Right ventricle myocardium superior (tissue), 1 donor: ENCODE measurements at regions not wholly inside any gene's neighbourhood (a gene's known extent, or its start where the extent isn't known, plus 50 kb on each side); places are given as distances from the start of the nearest gene placed in this dataset.
"Not testable (repeated sequence)": the region's sequence is repeated elsewhere in the genome, so short reads cannot be mapped to it uniquely, and the experiment has no call there.

Source experiments
- ATAC-seq: fragments of 200-7000 bp; cut with Tn5 transposase; one replicate; pipeline ENCODE4 v1.9.1; 2020; ENCODE audit warnings: mild to moderate bottlenecking; ENCODE audit not compliant: poor library complexity
- DNase-seq: peaks from one replicate; pipeline ENCODE4 v3.0.0-alpha.2; 2020
- intact Hi-C: fragments of 100-400 bp; cut with DNase I; formaldehyde crosslinking; loops from one replicate; pipeline ENCODE4 v1.11.2; 2022
- donor health status: DM: no; HTN: yes; CAD: no; lungs with severe emphysema.

DNA sequence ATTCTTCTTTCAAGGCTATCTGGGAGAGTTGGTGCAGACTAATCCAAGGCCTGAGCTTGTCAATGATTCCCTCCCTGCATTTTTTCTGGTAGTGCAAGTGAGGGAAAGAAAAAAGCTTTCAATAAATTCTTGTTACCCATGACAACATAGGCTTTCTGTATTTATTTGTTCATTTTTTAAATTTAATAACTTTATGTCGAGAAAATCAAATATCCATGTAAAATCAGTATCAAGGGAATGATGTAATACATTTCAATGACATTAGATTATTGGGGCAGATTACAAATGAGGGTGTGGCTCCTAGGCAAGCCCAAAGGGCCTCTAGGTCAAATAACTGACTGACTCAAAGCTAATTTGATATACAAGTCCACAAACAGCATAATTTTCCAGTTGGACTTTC is 104.0 kb downstream of the GJA1 start:
- DNase-seq = no peak
- intact Hi-C loops = no loop called here
- no peak for ATAC-seq

DNA sequence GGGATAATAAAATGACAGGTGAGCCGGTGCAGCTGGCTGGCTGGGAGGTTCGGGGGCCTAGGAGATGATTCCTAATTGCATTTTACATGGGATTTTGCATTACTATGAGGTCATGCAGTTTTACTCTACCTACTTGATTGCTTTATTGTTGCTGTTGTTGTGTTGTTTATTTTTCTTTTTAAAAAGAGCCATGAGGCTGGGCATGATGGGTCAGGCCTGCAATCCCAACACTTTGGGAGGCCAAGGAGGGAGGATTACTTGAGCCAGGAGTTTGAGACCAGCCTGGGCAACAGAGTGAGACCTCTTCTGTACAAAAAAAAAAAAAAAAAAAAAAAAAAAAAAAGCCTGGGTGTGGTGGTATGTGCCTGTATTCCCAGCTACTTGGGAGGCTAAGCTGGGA is 104.8 kb downstream of the GJA1 start:
- intact Hi-C loops = no loop called here
- no peak for ATAC-seq
- no peak for DNase-seq

DNA sequence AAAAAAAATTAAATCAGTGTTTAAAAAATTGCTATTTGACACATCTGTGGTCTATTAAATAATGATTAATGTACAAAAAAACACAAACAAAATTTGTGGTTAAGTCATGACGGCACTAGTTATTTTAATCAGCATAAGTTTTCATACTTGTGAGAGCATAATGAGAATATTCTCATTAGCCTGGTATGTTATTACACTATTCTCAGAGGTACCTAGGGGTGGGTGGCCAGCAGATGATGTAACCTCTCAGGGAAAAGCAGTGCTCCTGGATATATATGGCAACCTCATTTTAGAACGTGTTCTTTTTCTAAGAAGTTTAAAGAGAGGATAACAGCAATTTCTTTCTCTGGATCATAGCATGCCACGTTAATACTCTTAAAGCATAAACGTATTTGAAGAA is 109.2 kb downstream of the GJA1 start:
- intact Hi-C loops = no loop called here
- ATAC-seq (peak; percentile 31), DNase-seq (no peak)

DNA sequence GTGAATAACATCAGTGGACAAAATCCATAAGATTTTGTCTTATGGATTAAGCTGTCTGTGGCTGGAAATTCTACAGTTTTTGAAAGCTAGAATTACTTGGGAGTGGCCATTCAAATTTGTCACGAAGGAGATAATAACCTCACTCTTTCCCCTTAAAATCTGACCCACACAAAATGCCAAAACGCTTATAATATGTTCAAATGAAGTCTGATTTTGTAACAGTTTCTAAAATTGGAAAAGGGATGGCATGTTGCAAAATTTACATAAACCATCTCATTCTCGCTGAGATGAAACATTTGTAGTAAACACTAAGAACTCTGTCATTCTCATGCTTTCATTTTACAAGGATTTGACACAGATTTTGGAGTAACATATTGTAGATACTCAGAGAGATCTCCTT is 112.7 kb downstream of the GJA1 start:
- no peak for DNase-seq
- no peak for ATAC-seq
- intact Hi-C loops = no loop called here

DNA sequence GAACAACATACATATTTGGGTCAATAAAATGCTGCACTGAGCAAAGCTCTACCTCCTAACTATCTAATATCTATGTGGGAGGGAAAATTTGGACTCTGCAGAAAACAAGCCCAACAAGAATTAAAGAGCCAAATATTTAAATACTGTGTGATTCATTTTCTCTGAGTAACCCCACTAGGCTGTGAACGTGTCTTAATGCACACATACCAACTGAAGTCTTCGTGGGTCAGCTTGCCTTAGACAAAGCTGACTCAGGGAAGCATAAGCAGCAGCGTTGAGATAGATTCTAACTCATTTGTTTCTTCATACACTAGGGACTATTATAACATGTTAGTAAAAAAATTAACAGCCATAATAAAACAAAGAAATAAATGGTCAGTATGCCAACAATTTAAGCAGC is 114.3 kb downstream of the GJA1 start:
- DNase-seq = no peak
- intact Hi-C loops = no loop called here
- ATAC-seq = no peak

DNA sequence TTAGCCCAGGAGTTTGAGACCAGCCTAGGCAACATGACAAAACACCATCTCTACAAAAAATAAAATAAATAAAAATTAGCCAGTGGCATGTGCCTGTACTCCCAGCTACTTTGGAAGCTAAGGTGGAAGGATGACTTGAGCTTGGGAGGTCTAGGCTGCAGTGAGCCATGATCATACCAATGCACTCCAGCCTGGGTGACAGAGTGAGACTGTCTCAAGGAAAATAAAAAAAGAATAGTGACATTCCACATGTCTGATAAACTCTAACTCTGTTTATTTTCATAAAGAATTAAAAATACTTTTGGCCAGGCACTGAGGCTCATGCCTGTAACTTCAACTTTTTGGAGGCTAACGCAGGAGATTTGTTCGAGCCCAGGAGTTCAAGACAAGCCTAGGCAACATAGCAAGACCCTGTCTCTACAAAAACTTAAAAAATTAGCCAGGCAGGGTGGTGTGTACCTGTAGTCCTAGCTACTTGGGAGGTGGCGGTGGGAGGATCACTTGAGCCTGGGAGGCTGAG is 115.1 kb downstream of the GJA1 start:
- DNase-seq (no peak), ATAC-seq (no peak)
- intact Hi-C loops = no loop called here

DNA sequence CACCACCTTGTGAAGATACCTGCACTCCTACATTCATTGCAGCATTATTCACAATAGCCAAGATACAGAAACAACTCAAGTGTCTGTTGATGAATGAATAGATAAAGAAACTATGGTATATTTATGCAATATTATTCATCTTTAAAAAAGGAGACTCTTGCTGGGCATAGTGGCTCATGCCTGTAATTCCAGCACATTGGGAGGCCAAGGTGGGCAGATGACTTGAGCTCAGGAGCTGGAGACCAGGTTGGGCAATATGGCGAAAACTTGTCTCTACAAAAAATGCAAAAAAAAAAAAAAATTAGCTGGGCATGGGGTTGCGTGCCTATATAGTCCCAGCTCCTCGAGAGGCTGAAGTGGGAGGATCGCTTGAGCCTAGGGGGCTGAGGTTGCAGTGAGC is 119.8 kb downstream of the GJA1 start:
- DNase-seq (no peak), ATAC-seq (no peak)
- intact Hi-C loops = no loop called here

DNA sequence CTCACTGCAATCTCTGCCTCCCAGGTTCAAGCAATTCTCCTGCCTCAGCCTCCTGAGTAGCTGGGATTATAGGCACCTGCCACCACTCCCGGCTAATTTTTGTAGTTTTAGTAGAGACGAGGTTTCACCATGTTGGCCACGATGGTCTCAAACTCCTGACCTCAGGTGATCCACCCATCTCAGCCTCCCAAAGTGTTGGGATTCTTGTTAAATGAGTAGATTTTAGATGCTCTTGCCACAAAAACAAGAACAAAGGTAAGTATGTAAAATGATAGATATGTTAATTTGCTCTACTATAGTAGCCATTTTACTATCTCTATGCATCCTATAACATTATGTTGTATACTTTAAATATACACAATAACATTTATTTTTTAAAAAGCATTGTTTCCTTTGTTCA is 120.7 kb downstream of the GJA1 start:
- ATAC-seq, DNase-seq, intact Hi-C loops: not testable (repeated sequence)

DNA sequence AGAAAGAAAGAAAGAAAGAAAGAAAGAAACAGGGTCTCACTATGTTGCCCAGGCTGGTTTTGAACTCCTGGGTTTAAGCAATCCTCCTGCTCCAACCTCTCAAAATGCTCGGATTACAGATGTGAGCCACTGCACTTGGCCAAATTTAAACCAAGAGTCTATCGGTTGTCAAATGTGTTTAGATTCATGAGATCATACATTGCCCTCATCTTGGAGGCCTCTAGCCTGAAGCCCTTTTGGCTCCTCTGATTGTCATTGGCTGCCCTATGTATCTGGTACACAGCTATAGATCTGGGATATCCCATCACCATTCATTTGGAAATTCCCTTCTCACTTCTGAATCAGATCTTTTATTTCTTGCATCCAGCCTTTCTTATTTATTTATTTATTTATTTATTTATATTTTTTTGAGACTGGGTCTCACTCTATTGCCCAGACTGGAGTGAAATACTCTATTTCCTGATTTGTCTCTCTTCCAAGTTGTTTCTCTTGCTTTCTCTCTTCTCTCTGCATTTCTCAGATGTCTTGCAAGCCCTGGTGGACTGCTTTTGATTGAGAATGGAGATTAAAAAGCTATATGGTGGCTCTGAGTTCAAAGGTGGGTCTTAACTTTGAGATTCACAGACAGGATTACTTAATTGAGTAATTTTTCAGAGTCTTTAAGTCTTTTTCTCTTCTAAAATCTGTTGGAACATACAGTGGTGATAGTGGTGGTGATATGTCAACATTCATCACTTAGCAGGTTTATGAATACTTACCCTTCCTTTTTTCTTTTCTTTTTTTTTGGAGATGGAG is 121.9 kb downstream of the GJA1 start:
- intact Hi-C loops = no loop called here
- ATAC-seq = no peak
- DNase-seq = no peak

DNA sequence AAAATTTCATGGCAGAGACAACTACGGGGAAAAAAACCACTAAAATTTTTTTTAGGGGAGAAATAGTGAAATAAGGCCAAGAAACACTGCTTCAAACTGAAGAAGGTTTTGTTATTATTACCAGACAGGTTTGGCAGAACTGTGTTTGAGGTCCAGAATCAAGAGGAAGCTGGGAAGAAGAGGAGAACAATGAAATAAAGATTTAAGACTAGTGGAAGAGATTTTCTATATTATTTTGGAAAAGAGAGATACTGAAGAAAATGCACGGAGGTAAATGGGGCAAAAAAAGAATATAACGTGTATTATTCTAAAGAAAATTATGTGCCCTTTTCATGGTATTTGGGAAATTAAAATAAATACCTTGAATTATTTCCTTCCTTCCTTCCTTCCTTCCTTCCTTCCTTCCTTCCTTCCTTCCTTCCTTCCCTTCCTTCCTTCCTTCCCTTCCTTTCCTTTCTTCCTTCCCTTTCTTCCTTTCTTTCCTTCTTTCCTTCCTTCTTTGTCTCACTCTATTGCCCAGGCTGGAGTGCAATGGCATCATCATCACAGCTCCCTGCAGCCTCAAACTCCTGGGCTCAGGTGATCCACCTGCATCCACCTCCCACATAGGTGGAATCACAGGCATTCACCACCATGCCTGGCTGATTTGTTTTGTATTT is 124.3 kb downstream of the GJA1 start:
- no peak for DNase-seq
- no peak for ATAC-seq
- intact Hi-C loops = no loop called here

DNA sequence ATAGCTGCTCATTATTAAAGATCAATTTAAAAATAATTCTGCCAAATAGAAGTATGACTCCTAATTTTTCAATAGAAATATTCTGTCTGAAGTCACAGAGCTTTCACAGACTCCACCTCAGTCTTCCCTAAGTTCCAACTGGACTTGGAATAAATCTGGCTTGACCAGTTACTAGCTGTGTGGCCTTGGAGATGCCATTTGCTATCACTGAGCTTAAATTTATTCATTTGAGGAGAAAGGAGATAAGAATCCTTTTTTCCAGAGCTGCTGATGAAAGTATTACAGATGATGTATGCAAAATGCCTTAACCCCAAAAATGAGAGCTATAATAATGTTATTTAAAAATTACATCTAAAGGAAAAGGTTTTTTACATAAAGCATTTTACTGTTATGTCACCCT is 125.0 kb downstream of the GJA1 start:
- DNase-seq = no peak
- intact Hi-C loops = no loop called here
- ATAC-seq = no peak

DNA sequence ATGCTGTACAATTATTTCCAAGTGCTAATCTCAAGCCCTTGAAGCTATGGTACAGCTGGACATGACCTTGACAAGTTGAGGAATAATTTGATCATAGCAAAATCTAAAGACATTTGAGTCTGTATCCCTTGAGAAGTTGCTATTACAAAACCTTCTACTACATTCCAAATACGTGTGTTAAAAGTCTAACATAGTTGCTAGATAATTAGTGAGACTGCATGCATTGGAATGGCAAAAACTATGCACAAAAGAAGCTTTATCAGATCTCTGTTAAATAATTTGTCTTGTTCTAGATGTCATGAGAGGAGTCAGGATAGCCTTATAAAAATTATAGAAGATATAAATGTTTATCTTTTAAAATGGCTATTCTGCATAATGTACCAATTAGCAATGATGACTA is 127.8 kb downstream of the GJA1 start:
- intact Hi-C loops = no loop called here
- no peak for ATAC-seq

DNA sequence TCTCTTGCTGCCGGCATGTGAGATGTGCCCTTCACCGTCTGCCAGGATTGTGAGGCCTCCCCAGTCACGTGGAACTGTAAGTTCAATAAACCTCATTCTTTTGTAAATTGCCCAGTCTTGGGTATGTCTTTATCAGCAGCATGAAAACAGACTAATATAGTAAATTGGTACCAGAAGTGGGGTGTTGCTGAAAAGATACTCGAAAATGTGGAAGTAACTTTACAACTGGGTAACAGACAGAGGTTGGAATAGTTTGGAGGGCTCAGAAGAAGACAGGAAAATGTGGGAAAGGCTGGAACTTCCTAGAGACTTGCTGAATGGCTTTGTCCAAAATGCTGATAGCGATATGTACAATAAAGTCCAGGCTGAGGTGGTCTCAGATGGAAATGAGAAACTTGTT is 129.1 kb downstream of the GJA1 start:
- intact Hi-C loops, ATAC-seq, DNase-seq: not testable (repeated sequence)

More for the DNA sequence above, 127.8 kb downstream of the GJA1 start:
- no peak for DNase-seq

DNA sequence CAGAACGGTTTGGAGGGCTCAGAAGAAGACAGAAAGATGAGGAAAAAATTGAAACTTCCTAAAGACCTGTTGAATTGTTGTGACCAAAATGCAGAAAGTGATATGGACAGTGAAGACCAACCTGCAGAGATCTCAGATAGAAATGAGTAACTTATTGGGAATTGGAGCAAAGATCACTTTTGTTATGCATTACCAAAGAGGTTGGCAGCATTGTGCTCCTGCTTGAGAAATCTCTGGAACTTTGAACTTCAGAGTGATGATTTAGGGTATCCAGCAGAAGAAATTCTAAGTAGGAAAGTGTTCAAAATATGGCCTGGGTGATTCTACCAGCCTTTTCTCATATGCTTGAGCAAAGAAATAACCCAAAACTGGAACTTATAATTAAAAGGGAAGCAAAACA is 136.0 kb downstream of the GJA1 start:
- DNase-seq (no peak), ATAC-seq (no peak)
- intact Hi-C loops = no loop called here

DNA sequence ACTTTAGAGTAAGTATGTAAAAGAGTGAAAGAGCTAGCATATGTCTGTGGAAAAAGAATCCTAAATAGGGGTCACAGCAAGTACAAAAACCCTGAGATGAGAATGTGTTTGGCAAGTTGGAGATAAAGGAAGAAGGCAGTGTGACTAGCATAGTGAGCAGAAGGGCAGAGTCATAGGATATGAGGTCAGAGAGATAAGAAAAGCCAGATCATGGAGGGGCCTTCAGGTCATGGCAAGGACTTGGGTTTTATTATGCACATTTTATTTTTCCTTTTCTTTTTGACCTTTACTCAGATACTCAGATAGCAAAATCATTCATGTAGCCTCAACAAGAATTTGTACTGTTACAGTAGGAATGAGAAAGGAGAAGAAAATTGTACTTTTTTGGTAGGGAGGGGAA is 138.0 kb downstream of the GJA1 start:
- intact Hi-C loops = no loop called here
- ATAC-seq (peak; percentile 51), DNase-seq (no peak)

DNA sequence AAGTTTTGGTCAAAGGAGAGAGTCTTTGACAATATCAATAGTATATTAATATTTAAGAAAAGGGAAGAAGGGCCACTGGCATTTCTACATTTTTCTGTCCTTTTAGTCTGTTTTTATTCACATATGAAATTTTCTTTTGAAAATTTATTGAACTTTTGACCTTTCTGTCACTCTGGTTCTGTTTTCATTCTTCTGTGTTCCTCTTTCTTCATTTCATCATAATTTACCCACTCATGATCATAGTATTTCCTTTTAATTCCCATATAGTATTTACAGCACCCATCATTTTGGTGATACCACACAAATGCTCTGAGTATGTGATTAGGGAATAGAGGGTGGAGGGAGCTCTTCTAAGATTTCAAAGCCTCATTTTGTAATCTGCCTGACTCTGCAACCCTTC is 142.8 kb downstream of the GJA1 start:
- ATAC-seq = no peak
- no peak for DNase-seq
- intact Hi-C loops = no loop called here

DNA sequence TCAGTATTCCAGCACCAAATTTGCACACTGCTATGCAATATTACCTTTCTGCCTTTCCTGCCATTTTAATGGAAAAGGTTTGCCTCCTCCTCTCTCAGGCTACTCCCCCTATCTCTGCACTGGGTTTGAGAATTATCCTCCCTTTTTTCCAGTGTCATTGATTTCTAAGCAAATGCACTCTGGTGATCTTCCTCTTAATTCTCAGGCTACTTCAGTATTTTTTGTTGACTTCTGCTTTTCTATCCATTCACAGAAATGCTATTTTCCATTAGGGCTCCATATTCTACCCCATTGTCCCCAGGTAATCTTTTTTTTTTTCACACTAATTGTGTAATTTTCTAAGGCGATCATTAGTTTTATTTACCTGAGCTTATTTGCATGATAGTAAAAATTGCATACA is 144.0 kb downstream of the GJA1 start:
- DNase-seq = no peak
- no peak for ATAC-seq
- intact Hi-C loops = no loop called here

DNA sequence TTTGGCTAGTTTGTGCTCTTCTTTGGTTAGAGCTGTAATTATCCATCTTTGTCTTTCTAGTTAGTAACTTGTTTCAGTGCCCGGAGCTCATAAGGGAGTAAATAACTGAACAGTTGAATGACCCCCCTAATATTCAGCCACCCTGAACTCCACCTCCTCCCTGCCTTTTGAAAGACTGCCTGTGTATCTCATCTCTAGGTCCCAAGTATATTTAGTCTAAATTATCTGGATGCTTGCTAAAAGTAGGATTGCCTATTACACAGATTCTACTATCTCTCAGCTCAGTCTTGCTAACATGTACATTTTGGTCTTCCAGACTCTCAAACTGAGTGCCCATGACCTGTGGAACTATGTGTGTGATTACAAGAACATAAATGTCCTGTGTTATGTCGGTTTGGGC is 145.9 kb downstream of the GJA1 start:
- DNase-seq = no peak
- peak; percentile 42 for ATAC-seq
- intact Hi-C loops = no loop called here

DNA sequence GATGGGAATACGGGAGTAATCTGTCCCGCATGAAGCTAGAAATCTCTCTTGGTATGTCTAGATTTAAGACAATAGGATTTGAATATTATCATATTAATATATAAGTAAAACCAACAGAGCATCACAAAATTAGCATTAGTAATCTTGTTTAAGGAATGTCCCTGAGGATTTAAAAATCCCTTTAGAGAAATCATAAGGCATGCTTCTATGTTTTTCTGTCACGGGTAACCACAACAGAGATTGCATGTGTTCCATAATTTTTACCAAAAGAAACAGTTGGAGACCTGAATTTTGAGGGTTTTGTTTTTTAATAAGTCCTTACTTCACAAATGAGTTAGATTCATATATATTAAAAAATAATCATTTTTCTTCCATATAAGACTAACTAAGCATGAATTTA is 146.8 kb downstream of the GJA1 start:
- intact Hi-C loops = no loop called here
- DNase-seq (no peak), ATAC-seq (no peak)

DNA sequence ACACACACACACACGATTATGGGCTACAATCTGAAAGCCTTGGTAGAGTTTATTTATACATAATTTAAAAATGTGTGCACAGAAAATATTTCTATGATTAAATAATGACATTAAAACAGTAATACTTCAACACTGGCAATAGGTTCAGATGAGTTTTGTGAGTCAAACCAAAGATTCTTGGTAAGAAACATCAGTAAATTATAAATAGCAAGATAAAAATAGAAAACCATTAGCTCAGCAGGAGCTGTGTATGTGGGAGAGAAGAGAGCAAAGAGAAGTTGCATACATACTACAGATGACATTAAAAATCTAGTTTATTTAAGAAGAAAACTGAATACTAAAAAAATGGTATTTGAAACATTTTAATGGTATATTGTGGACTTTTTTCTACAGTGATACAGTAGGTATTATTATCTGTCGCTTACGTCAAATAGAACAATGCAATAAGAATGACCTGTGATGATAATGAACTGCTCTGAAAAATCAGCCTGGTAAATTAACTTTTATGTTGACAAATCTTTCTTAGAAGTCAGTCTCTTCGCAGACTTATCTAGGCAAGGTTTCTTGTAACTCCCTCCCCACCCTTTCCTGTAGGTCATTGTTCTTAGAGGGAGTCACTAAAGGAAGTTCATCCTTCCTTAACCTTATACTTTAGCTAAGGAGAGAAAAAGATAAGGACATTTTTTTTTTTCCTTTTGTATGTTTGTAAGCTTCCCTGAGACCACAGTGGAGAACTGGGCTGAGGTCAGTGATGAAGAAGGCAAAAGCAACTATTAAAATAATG is 149.3 kb downstream of the GJA1 start:
- DNase-seq (no peak), ATAC-seq (peak; percentile 76)
- intact Hi-C loops = no loop called here
